ENCODE measurements at regions not wholly inside any gene's neighbourhood (a gene's known extent, or its start where the extent isn't known, plus 50 kb on each side); places are given as distances from the start of the nearest gene placed in this dataset.
"Not testable (repeated sequence)": the region's sequence is repeated elsewhere in the genome, so short reads cannot be mapped to it uniquely, and the experiment has no call there.

GRCh38 chr11:115982666-115983065, 478.5 kb upstream of the CADM1 start:
- FAIRE-seq (no peak), DNase-seq (ENCODE audit: low spot score in 2 of 2) (no peak)

- no peak for FAIRE-seq
- DNase-seq (ENCODE audit: low spot score in 2 of 2), result no peak
Measured at GRCh38 chr11:115981814-115982471, 477.7 kb upstream of the CADM1 start.

DNA sequence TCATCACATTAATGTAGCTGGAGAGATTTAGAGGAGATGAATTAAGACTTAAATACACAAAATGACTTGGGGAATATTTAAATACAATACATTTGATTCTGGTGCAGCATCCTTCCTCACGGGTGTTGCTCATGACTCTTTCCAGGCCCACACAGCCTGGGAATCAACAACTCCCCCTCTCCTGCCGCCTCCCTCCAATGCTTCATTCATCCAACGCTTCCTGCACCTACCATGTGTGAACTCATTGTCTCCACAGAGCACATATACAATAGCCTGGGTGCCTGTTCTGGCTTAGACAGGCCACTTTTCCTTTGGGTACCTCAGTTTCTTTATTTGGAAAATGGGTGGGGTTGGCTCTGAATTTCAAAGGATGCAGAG, 476.9 kb upstream of the CADM1 start:
- no peak for FAIRE-seq
- no peak for DNase-seq (ENCODE audit: low spot score in 2 of 2)

- FAIRE-seq, result no peak
- no peak for DNase-seq (ENCODE audit: low spot score in 2 of 2)
Measured at GRCh38 chr11:115980337-115981103, 476.3 kb upstream of the CADM1 start.

GRCh38 chr11:115974703-115975102, 470.5 kb upstream of the CADM1 start:
- no peak for DNase-seq (ENCODE audit: low spot score in 2 of 2)
- FAIRE-seq, result no peak

- not testable (repeated sequence) for DNase-seq (ENCODE audit: low spot score in 2 of 2); FAIRE-seq
Measured at GRCh38 chr11:115967203-115967602, 463.0 kb upstream of the CADM1 start.

GRCh38 chr11:115965767-115966504, 461.7 kb upstream of the CADM1 start:
- FAIRE-seq, result no peak
- no peak for DNase-seq (ENCODE audit: low spot score in 2 of 2)

- no peak for FAIRE-seq
- no peak for DNase-seq (ENCODE audit: low spot score in 2 of 2)
Measured at GRCh38 chr11:115964091-115964490, 459.9 kb upstream of the CADM1 start.

GRCh38 chr11:115963156-115963555, 458.9 kb upstream of the CADM1 start:
- FAIRE-seq, result no peak
- DNase-seq (ENCODE audit: low spot score in 2 of 2), result no peak

DNA sequence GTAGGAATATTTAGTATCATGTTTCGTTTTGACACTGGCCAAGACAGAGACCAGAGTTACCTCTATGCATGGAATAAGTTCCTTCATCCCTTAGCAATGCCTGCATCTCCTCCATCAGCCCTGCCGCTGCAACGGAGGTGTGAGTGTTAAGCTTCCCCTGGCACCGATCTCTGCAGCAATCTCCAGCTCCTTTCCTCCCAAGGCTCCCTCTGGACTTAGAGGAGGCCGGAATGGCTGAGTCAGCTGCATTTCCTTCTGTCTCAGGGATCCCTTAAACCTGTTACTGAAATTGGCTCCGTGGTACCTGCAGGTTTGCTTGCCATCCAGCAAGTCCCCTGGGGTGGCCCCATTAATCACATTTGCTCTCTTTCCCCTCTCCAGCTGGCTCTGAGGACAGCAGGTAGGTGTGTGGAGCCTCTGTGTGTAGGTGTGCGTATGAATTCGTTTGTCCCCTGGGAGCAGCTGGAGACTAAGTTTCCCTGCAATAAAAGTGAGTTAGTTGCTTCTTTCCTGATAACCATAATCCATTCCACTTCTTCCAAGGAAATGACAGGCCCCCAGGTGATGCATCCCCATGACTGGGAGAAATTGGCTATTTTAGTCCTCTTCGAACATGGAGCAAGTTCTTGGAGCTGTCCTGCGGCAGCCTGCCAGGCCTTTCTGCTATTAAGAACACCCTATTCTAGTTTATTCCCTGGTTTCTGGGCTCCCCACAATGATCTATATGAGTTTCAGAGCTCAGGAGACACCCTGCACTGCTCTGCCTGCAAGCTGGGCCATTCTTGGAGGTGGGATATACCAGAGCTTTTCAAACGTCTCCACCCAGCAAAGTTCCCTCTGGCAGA, 457.2 kb upstream of the CADM1 start:
- DNase-seq (ENCODE audit: low spot score in 2 of 2), result no peak
- no peak for FAIRE-seq

DNA sequence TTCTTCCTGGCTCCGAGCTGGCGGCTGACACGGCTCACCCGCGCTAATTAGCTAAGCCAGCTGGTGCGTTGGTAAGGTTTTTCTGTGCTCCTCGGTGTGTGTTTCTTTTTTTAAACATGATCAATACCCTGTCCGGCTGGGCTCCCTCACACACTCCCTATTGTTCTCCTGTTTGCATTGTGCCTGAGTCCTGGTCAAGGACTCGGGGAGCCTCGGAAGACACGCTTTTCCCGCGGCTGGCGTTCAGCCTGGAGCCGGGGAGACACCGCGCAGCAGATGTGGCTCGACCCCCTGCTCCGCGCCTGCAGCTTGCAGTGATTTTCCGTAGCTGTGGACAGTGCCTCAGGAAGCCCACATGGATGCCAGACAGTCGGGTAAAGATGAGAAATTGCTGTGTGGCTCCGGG, 454.9 kb upstream of the CADM1 start:
- DNase-seq (ENCODE audit: low spot score in 2 of 2) (no peak), FAIRE-seq (no peak)

DNA sequence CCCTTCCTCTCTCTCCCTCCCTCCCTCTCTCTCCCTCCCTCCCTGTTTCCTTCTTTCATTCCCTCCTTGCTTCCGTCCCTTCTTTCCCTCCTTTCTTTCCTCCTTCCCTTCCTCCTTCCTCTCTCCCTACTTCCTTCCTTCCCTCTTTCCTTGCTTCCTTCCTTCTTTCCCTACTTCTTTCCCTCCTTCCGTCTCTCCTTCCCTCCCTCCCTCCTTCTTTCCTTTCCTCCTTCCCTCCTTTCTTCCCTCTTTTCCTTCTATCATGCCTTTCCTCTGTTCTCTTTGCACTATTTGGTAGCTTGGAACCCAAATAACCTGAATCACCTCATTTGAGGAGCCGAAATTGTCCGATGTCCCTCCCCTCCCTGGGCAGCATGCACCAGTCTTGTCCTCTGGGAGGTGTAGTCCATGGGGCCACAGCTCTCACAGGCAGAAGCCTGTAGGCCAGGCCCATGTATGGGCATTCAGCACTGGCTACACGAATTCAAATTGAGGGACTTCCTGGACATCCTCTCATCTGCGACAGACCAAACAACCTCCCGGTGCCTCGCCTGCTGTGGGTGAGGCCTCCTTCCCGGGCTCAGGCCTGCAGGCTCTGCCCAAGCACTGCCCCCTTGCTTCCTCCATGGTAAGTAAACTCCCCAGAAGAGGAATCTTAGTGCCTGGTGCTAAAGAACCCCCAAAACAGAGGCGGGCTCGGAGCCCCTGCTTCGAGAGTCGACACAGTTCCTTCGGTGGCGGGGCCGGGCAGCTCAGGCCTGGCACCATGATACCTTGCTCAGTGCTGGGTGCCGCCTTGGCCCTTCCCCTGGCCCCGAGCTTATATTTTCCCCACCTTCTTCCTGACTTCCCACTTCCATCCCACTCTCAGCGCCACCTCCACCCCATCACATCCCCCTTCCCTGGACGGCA, 454.1 kb upstream of the CADM1 start:
- FAIRE-seq (no peak), DNase-seq (ENCODE audit: low spot score in 2 of 2) (no peak)

GRCh38 chr11:115955803-115956202, 451.6 kb upstream of the CADM1 start:
- DNase-seq (ENCODE audit: low spot score in 2 of 2) (no peak), FAIRE-seq (no peak)

DNA sequence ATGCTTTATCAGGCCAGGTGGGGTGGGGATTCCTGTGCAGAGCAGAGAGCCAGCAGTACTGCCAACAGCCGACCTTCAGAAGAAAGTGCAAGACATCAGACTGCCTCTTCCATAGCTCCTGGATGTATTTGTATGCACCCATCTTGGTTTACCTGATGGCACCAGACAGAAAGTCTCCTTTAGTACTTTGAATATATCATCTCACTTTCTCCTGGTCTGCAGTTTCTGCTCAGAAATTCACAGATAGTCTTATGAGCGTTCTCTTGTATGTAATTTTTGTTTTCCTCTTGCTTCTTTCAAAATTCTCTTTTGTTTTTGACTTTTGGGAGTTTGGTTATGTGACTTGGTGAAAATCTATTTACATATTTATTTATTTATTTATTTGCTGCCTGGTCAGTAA, 446.4 kb upstream of the CADM1 start:
- DNase-seq (ENCODE audit: low spot score in 2 of 2) (no peak), FAIRE-seq (no peak)

- no peak for FAIRE-seq
Measured at GRCh38 chr11:115944596-115944995, 440.4 kb upstream of the CADM1 start.

GRCh38 chr11:115942011-115942410, 437.8 kb upstream of the CADM1 start:
- DNase-seq (ENCODE audit: low spot score in 2 of 2) (no peak), FAIRE-seq (no peak)

More at GRCh38 chr11:115944596-115944995, 440.4 kb upstream of the CADM1 start:
- DNase-seq (ENCODE audit: low spot score in 2 of 2), result no peak

DNA sequence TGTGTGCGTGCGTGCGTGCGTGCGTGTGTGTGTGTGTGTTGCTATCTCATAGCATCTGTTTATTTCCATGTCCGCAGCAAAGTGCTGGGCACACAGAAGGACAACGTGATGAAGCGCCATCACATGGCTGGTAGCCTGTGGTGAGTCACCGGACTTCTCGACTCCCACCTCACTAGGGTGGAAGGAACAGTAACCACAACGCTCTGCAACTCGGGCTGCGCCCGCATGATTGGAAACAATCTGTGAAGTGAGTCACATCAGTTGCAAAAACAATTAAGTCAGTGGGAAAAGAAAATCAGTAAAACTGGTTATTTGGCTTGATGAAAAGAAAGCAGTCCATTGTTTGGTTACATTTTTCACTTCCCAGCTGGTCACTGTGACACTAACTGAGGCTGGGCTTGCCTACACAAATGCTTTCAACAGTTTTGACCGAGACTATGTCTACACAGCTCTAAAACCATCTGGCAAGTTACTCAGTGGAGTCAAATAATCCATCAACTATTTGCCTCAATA, 437.3 kb upstream of the CADM1 start:
- peak in 1 of 2 donors; percentile 46 for DNase-seq (ENCODE audit: low spot score in 2 of 2)

DNA sequence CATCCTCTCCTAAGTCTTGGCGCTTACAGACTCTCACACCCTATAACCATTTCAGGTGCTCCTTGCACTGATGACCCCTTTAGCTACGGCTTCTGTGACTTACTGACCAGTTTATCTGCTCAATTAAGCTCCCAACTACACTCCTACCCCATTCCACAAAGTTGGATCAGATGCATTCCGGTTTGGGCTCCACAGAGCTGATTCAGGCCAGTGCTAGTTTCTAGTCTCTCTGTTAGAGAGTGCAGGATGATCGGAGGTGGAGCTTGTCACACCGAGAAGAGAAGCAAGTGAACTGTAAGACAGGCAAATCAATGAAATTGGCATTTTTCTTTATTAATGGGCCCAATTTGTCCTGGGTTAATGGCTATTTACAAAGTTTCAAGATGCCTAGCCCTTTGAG, 436.8 kb upstream of the CADM1 start:
- FAIRE-seq (no peak), DNase-seq (ENCODE audit: low spot score in 2 of 2) (no peak)

More for the DNA sequence above, 437.3 kb upstream of the CADM1 start:
- FAIRE-seq, result no peak

GRCh38 chr11:115939731-115940421, 435.7 kb upstream of the CADM1 start:
- FAIRE-seq (no peak), DNase-seq (ENCODE audit: low spot score in 2 of 2) (no peak)

Data from frontal cortex (tissue), 3 donors.